Stimulated activated naive CD8-positive, alpha-beta T cell treated with anti-CD3 and anti-CD28 coated beads, Interleukin-15, amount 100 ng/mL, for 72 hours (primary cell): ENCODE measurements at regions not wholly inside any gene's neighbourhood (a gene's known extent, or its start where the extent isn't known, plus 50 kb on each side); places are given as distances from the start of the nearest gene placed in this dataset.

Source experiments
- ATAC-seq: fragments of 150-1000 bp; cut with Tn5 transposase; 2 replicates; pipeline ENCODE4 v1.10.0; 2021; ENCODE audit warnings: mild to moderate bottlenecking, moderate library complexity
- DNase-seq, 2 donors: peaks; one replicate each; pipeline ENCODE4 v3.0.0; 2021 to 2022
- H3K27ac Mint-ChIP-seq, 2 donors: one replicate each; pipeline ENCODE4 v1.8.0; 2022; ENCODE audit warnings: mild to moderate bottlenecking in 2 of 2, mixed read lengths in 2 of 2, moderate library complexity in 2 of 2
- H3K27me3 Mint-ChIP-seq: one replicate; pipeline ENCODE4 v1.8.0; 2022; ENCODE audit warnings: mixed read lengths
- H3K4me1 Mint-ChIP-seq: one replicate; pipeline ENCODE4 v1.8.0; 2022; ENCODE audit warnings: mild to moderate bottlenecking, mixed read lengths
- H3K4me3 Mint-ChIP-seq, 2 donors: one replicate each; pipeline ENCODE4 v1.8.0; 2022; ENCODE audit warnings: mild to moderate bottlenecking in 2 of 2, mixed read lengths in 2 of 2, moderate library complexity in 1 of 2
- H3K9me3 Mint-ChIP-seq, 2 donors: one replicate each; pipeline ENCODE4 v1.8.0; 2022; ENCODE audit warnings: mixed read lengths in 2 of 2

DNA sequence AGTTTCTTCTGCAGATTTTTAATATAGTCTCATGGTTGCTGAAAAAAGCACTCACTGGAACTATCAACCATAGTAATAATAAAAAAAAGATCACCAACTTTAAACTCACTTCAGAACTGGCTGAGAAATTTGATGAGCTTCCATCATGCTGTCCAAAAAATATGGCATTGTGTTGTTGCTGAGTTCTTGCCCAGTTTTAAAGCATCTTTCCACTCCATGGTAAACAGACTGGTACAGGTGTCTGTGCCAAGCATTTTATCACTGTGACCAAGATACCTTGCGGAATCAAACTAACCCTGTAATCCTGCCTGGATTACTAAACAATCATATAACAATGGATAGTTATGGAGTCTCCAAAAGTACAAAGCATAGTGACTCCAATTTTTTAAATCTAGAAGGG lies 360.3 kb upstream of the NOCT start:
- Mint-ChIP-seq H3K4me3 (no peak overlapping the region), H3K4me1 (no peaks in the 10 kb centered on the region), H3K27ac (no peak overlapping the region), H3K9me3 (peaks cover 0 to 4% of the 10 kb centered on the region in 2 donors), H3K27me3 (peaks cover 15% of the 10 kb centered on the region)
- no peak for ATAC-seq
- no peak for DNase-seq

DNA sequence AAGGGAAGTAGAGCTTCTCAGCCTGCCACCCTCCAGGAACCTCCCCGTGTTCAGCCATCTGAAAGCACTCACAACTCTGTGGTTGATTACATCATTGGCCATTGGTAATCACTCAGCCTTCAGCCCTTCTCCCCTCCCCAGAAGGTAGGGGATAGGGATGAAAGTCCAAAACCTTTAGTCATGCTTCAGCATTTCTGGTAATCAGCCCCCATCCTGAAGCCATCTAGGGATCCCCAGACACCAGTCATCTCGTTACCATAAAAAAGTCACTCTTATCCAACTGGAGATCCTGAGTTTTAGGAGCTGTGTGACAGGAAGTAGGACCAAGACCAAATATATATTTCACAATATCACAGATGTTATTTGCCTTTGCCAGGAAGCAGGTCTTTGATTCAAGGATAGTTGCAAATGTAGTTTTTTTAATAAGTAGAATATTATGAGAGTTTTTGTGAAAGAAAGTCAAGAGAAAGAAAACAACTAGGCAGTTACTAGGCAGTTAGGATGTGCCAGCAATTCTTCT lies 364.6 kb upstream of the NOCT start:
- no peaks in the 10 kb centered on the region for H3K4me1 Mint-ChIP-seq
- ATAC-seq = no peak
- DNase-seq = no peak
- no peaks in the 10 kb centered on the region for H3K9me3 Mint-ChIP-seq
- peaks cover 4% of the 10 kb centered on the region for H3K27me3 Mint-ChIP-seq
- no peak overlapping the region for H3K4me3 Mint-ChIP-seq
- no peak overlapping the region for H3K27ac Mint-ChIP-seq

DNA sequence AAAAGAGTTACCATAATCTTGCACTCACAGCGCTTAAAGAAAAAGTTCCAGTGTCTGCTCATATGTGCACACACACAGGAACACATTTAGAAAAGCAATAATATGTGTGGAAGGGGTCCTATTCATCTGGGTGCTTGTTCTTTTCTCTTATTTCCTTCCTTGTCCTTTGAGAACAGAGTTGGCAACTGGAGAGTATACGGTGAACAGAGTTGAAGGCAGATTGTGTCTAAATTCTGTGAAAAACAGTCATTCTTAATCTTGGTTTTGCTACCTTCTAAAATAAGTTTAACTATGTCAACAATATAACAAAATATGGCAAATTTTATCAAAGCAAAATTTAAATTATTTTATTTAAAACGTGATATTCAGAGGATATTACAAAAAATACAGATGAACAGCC lies 365.1 kb upstream of the NOCT start:
- DNase-seq (no peak), ATAC-seq (no peak)
- Mint-ChIP-seq H3K27ac (no peak overlapping the region), H3K9me3 (no peaks in the 10 kb centered on the region), H3K4me3 (no peak overlapping the region), H3K4me1 (no peaks in the 10 kb centered on the region), H3K27me3 (peaks cover 8% of the 10 kb centered on the region)

DNA sequence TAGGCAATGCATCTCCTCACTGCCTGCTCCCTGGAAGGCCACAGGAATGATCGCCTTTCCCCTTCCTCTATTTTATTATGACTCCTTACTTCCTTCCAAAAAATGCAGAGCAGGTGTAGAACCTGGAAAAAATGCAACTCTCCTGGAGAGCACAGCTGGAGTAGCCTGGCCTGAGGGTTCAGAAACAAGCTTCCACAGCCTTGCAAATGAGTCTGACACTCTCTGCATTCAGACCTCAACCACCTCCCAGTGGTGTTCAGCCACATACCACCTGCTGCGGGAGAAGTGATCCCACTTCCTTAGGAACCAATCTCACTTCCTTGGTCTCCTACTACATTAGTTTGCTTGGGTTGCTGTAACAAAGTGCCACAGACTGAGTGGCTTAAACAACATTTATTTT lies 368.1 kb upstream of the NOCT start:
- no peak for ATAC-seq
- peaks cover 8% of the 10 kb centered on the region for H3K27me3 Mint-ChIP-seq
- H3K4me3 Mint-ChIP-seq = no peak overlapping the region
- no peak for DNase-seq
- no peak overlapping the region for H3K27ac Mint-ChIP-seq
- H3K4me1 Mint-ChIP-seq = no peaks in the 10 kb centered on the region
- no peaks in the 10 kb centered on the region for H3K9me3 Mint-ChIP-seq

DNA sequence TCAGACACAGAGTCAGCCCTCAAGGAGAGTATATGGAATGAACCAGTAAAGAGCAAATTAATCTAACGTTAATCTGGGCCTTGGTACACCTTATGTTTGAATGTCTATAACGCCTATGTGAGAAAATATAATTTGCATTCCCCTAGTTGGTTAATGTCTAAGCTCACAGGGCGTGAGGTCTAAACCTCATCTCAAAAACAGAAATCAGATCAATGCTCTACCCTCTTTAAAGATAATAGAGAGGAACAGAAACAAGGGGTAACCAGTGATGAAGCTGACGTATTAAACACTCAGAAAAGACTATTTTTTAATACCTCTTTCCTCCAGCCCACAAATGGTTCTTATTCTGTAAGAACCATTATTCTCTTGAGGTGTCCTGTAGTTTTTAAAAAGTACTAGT lies 369.2 kb upstream of the NOCT start:
- no peaks in the 10 kb centered on the region for H3K4me1 Mint-ChIP-seq
- H3K27ac Mint-ChIP-seq = no peak overlapping the region
- H3K27me3 Mint-ChIP-seq = peaks cover 8% of the 10 kb centered on the region
- no peak overlapping the region for H3K4me3 Mint-ChIP-seq
- DNase-seq (no peak), ATAC-seq (no peak)
- no peaks in the 10 kb centered on the region for H3K9me3 Mint-ChIP-seq

DNA sequence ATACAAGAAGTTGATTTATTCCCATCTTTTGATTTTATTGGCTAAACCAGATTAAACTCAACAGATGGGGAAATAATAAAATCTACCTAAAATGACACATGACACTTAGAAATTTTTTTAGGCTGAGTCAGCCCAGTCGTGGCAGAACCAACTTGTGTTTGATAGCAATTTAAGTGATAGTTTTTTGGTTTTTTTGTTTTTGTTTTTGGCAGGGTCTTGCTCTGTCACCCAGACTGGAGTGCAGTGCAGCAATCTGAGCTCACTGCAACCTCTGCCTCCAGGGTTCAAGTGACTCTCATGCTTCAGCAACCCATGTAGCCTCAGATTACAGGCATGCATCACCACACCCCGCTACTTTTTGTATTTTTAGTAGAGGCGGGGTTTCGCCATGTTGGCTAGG lies 370.3 kb upstream of the NOCT start:
- Mint-ChIP-seq H3K27me3 (peaks cover 8% of the 10 kb centered on the region), H3K9me3 (peaks cover 0 to 3% of the 10 kb centered on the region in 2 donors)

DNA sequence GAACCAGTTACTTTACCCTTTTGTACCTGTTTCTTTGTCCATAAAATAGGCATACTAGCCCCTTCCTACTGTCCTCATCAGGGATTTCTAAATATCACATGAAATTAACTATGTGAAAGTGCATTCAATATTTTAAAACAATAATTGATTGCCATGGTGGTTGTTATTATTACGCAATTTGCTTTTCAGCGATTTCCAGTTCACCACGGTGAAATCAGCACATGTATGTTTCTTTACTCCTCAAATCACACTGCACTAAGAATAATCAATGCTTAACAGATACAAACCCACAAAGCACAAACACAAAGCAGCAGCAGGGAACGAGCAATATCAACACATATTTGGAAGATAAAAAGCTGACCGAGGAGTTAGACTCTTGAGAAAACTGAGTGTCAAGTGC lies 371.3 kb upstream of the NOCT start:
- no peak overlapping the region for H3K4me3 Mint-ChIP-seq
- H3K9me3 Mint-ChIP-seq = peaks cover 0 to 3% of the 10 kb centered on the region in 2 donors
- no peak overlapping the region for H3K27ac Mint-ChIP-seq
- peaks cover 8% of the 10 kb centered on the region for H3K27me3 Mint-ChIP-seq
- no peaks in the 10 kb centered on the region for H3K4me1 Mint-ChIP-seq
- ATAC-seq (no peak), DNase-seq (no peak)

More for the DNA sequence above, 370.3 kb upstream of the NOCT start:
- Mint-ChIP-seq H3K27ac (no peak overlapping the region), H3K4me1 (no peaks in the 10 kb centered on the region), H3K4me3 (no peak overlapping the region)
- no peak for ATAC-seq
- DNase-seq = no peak

DNA sequence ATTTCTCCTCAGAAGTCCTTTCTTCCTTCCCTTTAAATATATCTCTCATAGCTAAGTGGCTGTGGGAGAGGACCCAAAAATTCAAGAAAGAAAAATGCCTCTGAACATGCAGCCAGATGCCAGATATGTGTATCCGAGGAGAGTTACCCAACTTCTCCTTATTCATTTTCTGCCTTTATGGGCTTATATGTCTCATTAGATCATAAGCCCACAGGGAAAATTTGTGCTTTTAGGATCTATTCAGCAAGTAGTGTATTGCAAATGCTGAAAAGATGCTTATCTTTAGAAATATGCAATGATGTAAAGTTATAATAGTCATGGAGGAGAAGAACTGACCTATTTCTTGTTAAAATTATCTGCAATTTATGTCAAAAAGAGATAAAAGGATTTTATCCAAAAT lies 371.8 kb upstream of the NOCT start:
- ATAC-seq (no peak), DNase-seq (no peak)
- H3K9me3 Mint-ChIP-seq = peaks cover 0 to 3% of the 10 kb centered on the region in 2 donors
- peak overlapping the region in 1 of 2 donors; percentile 24 for H3K27ac Mint-ChIP-seq
- H3K4me1 Mint-ChIP-seq = no peaks in the 10 kb centered on the region
- no peak overlapping the region for H3K4me3 Mint-ChIP-seq
- peaks cover 8% of the 10 kb centered on the region for H3K27me3 Mint-ChIP-seq

DNA sequence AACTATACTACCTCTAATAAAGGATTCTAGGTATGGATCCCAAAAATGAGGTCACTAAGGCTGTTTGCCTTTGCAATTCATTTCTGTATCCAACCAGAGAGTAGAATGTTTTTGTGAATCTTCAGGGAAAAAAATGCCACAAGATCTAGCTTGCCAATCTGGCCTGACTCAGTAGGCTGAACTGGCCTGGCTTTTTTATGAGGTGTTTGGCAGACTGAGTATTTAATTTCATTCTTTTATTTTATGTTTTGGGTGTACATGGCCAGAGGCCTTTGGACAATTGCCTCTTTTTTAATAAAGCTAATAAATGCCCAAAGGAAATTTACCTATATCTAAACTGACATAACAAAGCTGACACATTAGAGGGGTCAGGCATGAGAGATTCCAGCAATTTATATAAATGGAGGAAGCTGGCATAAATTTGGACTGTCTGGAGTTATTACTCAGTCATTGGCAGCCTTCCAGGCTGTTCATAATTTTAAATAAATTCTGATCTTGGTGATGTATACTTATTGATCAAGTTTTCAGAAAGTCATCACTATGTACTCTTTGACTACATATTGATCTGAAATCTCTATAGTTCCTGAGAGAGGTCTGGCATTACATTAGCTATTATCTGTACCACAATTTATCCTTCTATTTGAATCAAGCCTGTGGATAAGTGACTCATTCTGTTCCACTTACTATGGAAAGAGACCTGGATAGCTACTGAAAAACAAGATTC lies 376.4 kb upstream of the NOCT start:
- no peak for DNase-seq
- Mint-ChIP-seq H3K27me3 (peaks cover 10% of the 10 kb centered on the region), H3K4me3 (no peak overlapping the region), H3K27ac (no peak overlapping the region), H3K4me1 (no peaks in the 10 kb centered on the region), H3K9me3 (peaks cover 0 to 3% of the 10 kb centered on the region in 2 donors)
- no peak for ATAC-seq

DNA sequence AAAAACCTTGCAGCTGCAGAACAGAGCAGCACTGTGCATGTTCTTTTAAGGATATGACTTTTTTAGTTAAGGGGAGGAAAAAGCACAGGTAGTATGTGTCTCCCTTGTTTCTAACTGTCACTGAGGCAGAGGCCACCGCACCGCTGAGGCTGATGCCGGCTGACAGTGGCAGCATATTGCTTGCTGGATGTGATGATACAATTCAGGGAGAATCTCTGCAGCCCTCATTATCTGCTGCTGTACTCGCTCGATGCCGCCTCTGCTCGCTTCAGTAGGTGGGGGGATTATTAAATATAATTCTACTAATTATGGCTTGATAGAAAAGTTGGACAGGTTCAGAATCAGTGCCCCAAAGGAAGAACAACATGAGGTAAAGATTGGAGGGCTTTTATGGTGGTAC lies 378.8 kb upstream of the NOCT start:
- no peak for ATAC-seq
- Mint-ChIP-seq H3K9me3 (peaks cover 0 to 3% of the 10 kb centered on the region in 2 donors), H3K4me3 (no peak overlapping the region), H3K27ac (no peak overlapping the region), H3K27me3 (peaks cover 10% of the 10 kb centered on the region), H3K4me1 (no peaks in the 10 kb centered on the region)
- DNase-seq = no peak

DNA sequence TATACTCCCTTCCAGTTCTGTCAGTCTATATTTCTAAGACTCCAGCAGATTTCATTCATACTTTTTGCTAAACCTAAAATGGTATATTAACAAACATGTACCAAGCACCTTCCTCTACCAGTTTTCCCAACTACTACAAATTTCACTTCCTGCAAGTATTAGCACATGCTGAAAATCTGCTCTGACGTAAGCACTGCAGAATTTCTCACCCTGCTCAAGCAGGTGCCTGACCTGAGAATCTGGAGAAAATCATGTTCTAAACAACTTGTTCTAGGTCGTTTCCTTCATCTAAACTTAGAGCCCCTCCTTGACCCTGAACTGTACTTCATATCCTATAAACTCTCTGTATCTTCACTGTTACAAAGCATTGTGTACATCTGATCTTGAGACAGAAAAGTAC lies 380.7 kb upstream of the NOCT start:
- Mint-ChIP-seq H3K9me3 (no peaks in the 10 kb centered on the region), H3K4me1 (no peaks in the 10 kb centered on the region), H3K4me3 (no peak overlapping the region), H3K27me3 (peaks cover 10% of the 10 kb centered on the region), H3K27ac (no peak overlapping the region)
- ATAC-seq = no peak
- no peak for DNase-seq

DNA sequence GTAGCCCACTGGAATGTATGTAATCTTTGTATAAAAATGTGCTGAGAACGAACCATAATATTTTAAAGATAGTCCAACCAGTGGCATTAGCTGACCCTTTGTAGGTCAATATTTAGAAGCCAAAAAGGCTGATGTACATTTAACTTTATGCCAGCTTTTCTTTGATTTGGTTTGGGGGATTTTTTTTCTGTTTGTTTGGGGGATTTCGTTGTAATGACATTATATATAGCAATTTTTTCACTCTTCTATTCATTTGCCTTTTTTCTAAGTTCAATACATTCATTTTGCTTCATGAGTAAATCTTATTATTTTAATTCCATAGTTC lies 382.0 kb upstream of the NOCT start:
- Mint-ChIP-seq H3K9me3 (no peaks in the 10 kb centered on the region), H3K27ac (no peak overlapping the region), H3K27me3 (peaks cover 10% of the 10 kb centered on the region), H3K4me3 (no peak overlapping the region), H3K4me1 (no peaks in the 10 kb centered on the region)
- DNase-seq = no peak
- ATAC-seq = no peak

DNA sequence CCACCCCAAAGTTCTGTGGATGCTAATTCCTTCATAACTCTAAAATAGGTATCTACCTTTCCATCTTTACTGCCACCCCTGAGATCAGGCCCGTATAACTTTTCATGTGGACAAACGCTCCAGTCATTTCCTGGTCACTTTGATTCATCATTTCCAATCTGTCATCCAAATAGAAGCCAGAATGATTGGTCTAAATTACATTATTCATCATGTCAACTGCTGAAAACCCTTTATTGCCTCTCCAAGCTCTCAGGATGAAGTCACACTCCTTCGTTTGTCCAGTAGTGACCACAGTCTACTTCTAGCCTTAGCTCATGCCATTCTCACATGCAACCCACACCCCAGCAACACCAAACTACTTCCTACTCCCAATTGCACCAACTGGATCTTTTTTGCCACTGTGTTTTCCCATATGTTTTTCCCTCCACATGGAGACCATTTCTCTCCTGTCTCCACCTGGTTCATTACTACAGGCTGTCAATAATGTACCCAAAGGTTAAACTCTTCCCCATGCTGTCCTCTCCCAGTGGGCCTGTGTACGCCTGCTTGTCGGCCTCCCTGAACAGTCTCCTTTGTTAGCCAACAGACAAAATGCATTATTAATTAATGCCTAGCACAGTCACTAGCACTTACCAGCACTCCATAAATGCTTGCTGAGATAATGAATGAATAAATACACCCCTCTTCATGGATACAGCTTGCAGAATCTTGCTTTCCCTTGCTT lies 382.6 kb upstream of the NOCT start:
- Mint-ChIP-seq H3K27ac (no peak overlapping the region), H3K9me3 (no peaks in the 10 kb centered on the region), H3K4me1 (no peaks in the 10 kb centered on the region), H3K4me3 (no peak overlapping the region), H3K27me3 (peaks cover 10% of the 10 kb centered on the region)
- ATAC-seq (no peak), DNase-seq (no peak)

DNA sequence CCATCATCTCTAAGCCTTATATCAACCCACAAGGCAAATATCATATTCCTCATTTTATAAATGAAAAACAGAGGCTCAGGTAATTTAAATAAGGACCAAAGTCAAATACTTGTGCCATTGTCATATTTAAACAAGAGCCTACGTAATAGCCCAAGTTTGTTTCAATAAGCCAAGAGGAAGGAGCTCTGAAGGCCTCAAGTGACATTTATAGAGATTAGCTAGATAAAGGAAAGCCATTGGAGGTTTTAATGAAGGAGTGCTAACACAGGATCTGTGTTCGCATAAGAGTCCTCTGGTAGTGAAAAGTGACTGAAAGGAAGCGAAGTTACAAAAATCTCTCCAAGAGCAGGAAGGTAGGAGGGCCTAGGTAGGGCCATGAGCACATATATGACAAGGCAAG lies 384.9 kb upstream of the NOCT start:
- Mint-ChIP-seq H3K4me1 (no peaks in the 10 kb centered on the region), H3K27me3 (peaks cover 10% of the 10 kb centered on the region), H3K4me3 (no peak overlapping the region), H3K9me3 (no peaks in the 10 kb centered on the region), H3K27ac (no peak overlapping the region)
- DNase-seq (no peak), ATAC-seq (no peak)

DNA sequence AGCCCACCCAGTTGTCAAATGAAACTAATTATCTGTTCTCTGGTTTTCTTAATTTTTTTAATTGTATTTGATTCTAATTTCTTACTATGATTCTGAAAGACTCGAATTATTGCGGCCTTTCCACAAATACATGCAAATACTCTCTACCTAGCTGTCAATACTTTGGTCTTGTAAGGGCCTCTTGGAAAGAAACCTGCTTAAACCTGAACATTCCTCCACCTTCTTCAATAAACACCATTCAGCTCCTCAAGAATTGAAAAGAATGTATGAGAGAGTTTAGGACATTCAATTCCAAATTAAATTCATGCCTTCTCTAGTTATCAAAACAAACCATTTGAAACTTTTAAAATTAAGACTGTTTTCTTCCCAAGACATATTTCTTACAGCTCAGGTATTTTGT lies 385.9 kb upstream of the NOCT start:
- H3K4me3 Mint-ChIP-seq = no peak overlapping the region
- peaks cover 5% of the 10 kb centered on the region for H3K27me3 Mint-ChIP-seq
- H3K4me1 Mint-ChIP-seq = no peaks in the 10 kb centered on the region
- no peak for ATAC-seq
- no peaks in the 10 kb centered on the region for H3K9me3 Mint-ChIP-seq
- H3K27ac Mint-ChIP-seq = no peak overlapping the region
- no peak for DNase-seq

DNA sequence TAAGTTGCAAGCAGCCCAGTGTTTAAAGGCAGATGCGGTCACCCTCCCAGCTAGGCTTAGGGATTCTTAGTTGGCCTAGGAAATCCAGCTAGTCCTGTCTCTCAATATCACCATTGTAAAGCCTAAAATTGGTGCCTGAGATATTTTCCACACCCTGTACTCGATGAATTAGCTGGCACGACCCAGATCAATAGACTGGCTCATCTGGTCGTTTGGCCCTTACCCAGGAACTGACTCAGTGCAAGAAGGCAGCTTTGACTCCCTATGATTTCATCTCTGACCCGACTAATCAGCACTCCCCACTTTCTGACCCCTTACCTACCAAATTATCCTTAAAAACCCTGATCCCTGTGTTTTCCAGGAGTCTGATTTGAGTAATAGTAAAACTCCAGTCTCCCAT lies 384.9 kb upstream of the SLC7A11 start:
- Mint-ChIP-seq H3K27me3 (no peaks in the 10 kb centered on the region), H3K4me1 (no peaks in the 10 kb centered on the region), H3K27ac (no peak overlapping the region), H3K9me3 (peaks cover 0 to 19% of the 10 kb centered on the region in 2 donors), H3K4me3 (no peak overlapping the region)
- no peak for ATAC-seq
- no peak for DNase-seq
